ENCODE measurements at regions not wholly inside any gene's neighbourhood (a gene's known extent, or its start where the extent isn't known, plus 50 kb on each side); places are given as distances from the start of the nearest gene placed in this dataset.

GRCh38 chr9:99319048-99319447, 97.0 kb downstream of the SEC61B start:
- TF ChIP-seq, protein P1, sequence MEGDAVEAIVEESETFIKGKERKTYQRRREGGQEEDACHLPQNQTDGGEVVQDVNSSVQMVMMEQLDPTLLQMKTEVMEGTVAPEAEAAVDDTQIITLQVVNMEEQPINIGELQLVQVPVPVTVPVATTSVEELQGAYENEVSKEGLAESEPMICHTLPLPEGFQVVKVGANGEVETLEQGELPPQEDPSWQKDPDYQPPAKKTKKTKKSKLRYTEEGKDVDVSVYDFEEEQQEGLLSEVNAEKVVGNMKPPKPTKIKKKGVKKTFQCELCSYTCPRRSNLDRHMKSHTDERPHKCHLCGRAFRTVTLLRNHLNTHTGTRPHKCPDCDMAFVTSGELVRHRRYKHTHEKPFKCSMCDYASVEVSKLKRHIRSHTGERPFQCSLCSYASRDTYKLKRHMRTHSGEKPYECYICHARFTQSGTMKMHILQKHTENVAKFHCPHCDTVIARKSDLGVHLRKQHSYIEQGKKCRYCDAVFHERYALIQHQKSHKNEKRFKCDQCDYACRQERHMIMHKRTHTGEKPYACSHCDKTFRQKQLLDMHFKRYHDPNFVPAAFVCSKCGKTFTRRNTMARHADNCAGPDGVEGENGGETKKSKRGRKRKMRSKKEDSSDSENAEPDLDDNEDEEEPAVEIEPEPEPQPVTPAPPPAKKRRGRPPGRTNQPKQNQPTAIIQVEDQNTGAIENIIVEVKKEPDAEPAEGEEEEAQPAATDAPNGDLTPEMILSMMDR (IDR thresholded peaks at IDR 0.05) = no peak
- TF ChIP-seq POLR2A (IDR thresholded peaks at IDR 0.05) = no peak
- TF ChIP-seq EP300 (IDR thresholded peaks at IDR 0.05) = no peak
